GM21526 (cell line): ENCODE measurements at regions not wholly inside any gene's neighbourhood (a gene's known extent, or its start where the extent isn't known, plus 50 kb on each side); places are given as distances from the start of the nearest gene placed in this dataset.
A peak's percentile ranks its signal among the peaks of the same experiment; 100 is the strongest.

Experiments used
- ATAC-seq: cut with Tn5 transposase; IDR thresholded peaks from one replicate; pipeline ENCODE4 v1.9.1; 2021; ENCODE audit warnings: moderate library complexity; ENCODE audit not compliant: unreplicated experiment, low FRiP score

- ATAC-seq = no peak
Measured at GRCh38 chr13:79096099-79096498, 310.0 kb downstream of the RBM26 start.

GRCh38 chr13:79090552-79091124 is 315.4 kb downstream of the RBM26 start:
- ATAC-seq = no peak

GRCh38 chr13:79084802-79085424 is 321.1 kb downstream of the RBM26 start:
- ATAC-seq = no peak

- no peak for ATAC-seq
Measured at GRCh38 chr13:79081942-79082341, 324.1 kb downstream of the RBM26 start.

GRCh38 chr13:79079351-79079839 is 326.7 kb downstream of the RBM26 start:
- ATAC-seq = no peak

GRCh38 chr13:79075703-79076102 is 330.4 kb downstream of the RBM26 start:
- ATAC-seq = no peak

- peak; percentile 67 for ATAC-seq
Measured at GRCh38 chr13:79070343-79070974, 335.6 kb downstream of the RBM26 start.

- ATAC-seq = no peak
Measured at GRCh38 chr13:79062291-79062690, 343.8 kb downstream of the RBM26 start.

GRCh38 chr13:79060216-79060615 is 345.8 kb downstream of the RBM26 start:
- ATAC-seq = no peak

- ATAC-seq = no peak
Measured at GRCh38 chr13:79056706-79057105, 349.3 kb downstream of the RBM26 start.

- ATAC-seq = no peak
Measured at GRCh38 chr13:79051472-79051871, 354.6 kb downstream of the RBM26 start.

- ATAC-seq = no peak
Measured at GRCh38 chr13:79044415-79044814, 361.6 kb downstream of the RBM26 start.

GRCh38 chr13:79043208-79043607 is 362.8 kb downstream of the RBM26 start:
- ATAC-seq = no peak

GRCh38 chr13:79037197-79037596 is 368.9 kb downstream of the RBM26 start:
- ATAC-seq = no peak

GRCh38 chr13:79034341-79034740 is 371.7 kb downstream of the RBM26 start:
- no peak for ATAC-seq

GRCh38 chr13:79030513-79030912 is 371.6 kb upstream of the OBI1 start:
- no peak for ATAC-seq

- ATAC-seq = no peak
Measured at GRCh38 chr13:79018166-79018565, 359.2 kb upstream of the OBI1 start.

GRCh38 chr13:79011179-79011578 is 352.2 kb upstream of the OBI1 start:
- ATAC-seq = peak; percentile 71

GRCh38 chr13:79003989-79004898 is 345.3 kb upstream of the OBI1 start:
- peak; percentile 40 for ATAC-seq

GRCh38 chr13:78999494-78999893 is 340.5 kb upstream of the OBI1 start:
- no peak for ATAC-seq
